ENCODE measurements at regions not wholly inside any gene's neighbourhood (a gene's known extent, or its start where the extent isn't known, plus 50 kb on each side); places are given as distances from the start of the nearest gene placed in this dataset.
A peak's percentile ranks its signal among the peaks of the same experiment; 100 is the strongest.
"Not testable (repeated sequence)": the region's sequence is repeated elsewhere in the genome, so short reads cannot be mapped to it uniquely, and the experiment has no call there.

- DNase-seq (ENCODE audit: low read depth in 2 of 2, low spot score in 1 of 2) = not testable (repeated sequence)
These were observed 66.3 kb downstream of the FAM72C start for GRCh38 chr1:143905214-143906179.

GRCh38 chr1:143904622-143904979 is 67.2 kb downstream of the FAM72C start:
- DNase-seq (ENCODE audit: low read depth in 2 of 2, low spot score in 1 of 2) = not testable (repeated sequence)

- not testable (repeated sequence) for DNase-seq (ENCODE audit: low read depth in 2 of 2, low spot score in 1 of 2)
These were observed 67.7 kb downstream of the FAM72C start for GRCh38 chr1:143903899-143904621.

- not testable (repeated sequence) for DNase-seq (ENCODE audit: low read depth in 2 of 2, low spot score in 1 of 2)
These were observed 75.4 kb downstream of the FAM72C start for GRCh38 chr1:143896377-143896776.

GRCh38 chr1:143884932-143885574 is 86.7 kb downstream of the FAM72C start:
- peak; percentile 34 to 46 for DNase-seq (ENCODE audit: low read depth in 2 of 2, low spot score in 1 of 2)

- DNase-seq (ENCODE audit: low read depth in 2 of 2, low spot score in 1 of 2) = peak in 1 of 2 donors; percentile 10
These were observed 87.3 kb downstream of the FAM72C start for GRCh38 chr1:143884532-143884931.

- not testable (repeated sequence) for DNase-seq (ENCODE audit: low read depth in 2 of 2, low spot score in 1 of 2)
These were observed 91.8 kb downstream of the FAM72C start for GRCh38 chr1:143879757-143880536.

- not testable (repeated sequence) for DNase-seq (ENCODE audit: low read depth in 2 of 2, low spot score in 1 of 2)
These were observed 95.8 kb downstream of the FAM72C start for GRCh38 chr1:143875947-143876346.

GRCh38 chr1:143874625-143875024 is 97.2 kb downstream of the FAM72C start:
- not testable (repeated sequence) for DNase-seq (ENCODE audit: low read depth in 2 of 2, low spot score in 1 of 2)

GRCh38 chr1:143873650-143874049 is 98.1 kb downstream of the FAM72C start:
- not testable (repeated sequence) for DNase-seq (ENCODE audit: low read depth in 2 of 2, low spot score in 1 of 2)

- not testable (repeated sequence) for DNase-seq (ENCODE audit: low read depth in 2 of 2, low spot score in 1 of 2)
These were observed 101.4 kb downstream of the FAM72C start for GRCh38 chr1:143870388-143870787.

GRCh38 chr1:143867590-143868220 is 104.1 kb downstream of the FAM72C start:
- not testable (repeated sequence) for DNase-seq (ENCODE audit: low read depth in 2 of 2, low spot score in 1 of 2)

GRCh38 chr1:143863901-143864520 is 107.8 kb downstream of the FAM72C start:
- not testable (repeated sequence) for DNase-seq (ENCODE audit: low read depth in 2 of 2, low spot score in 1 of 2)

- not testable (repeated sequence) for DNase-seq (ENCODE audit: low read depth in 2 of 2, low spot score in 1 of 2)
These were observed 109.1 kb downstream of the FAM72C start for GRCh38 chr1:143862722-143863121.

GRCh38 chr1:143861306-143861705 is 110.5 kb downstream of the FAM72C start:
- not testable (repeated sequence) for DNase-seq (ENCODE audit: low read depth in 2 of 2, low spot score in 1 of 2)

GRCh38 chr1:143855867-143856266 is 115.9 kb downstream of the FAM72C start:
- DNase-seq (ENCODE audit: low read depth in 2 of 2, low spot score in 1 of 2) = not testable (repeated sequence)

GRCh38 chr1:143854069-143854468 is 117.7 kb downstream of the FAM72C start:
- DNase-seq (ENCODE audit: low read depth in 2 of 2, low spot score in 1 of 2) = not testable (repeated sequence)

GRCh38 chr1:143850637-143851036 is 121.1 kb downstream of the FAM72C start:
- not testable (repeated sequence) for DNase-seq (ENCODE audit: low read depth in 2 of 2, low spot score in 1 of 2)

- DNase-seq (ENCODE audit: low read depth in 2 of 2, low spot score in 1 of 2) = not testable (repeated sequence)
These were observed 122.9 kb downstream of the FAM72C start for GRCh38 chr1:143848859-143849258.

GRCh38 chr1:143845193-143845592 is 126.6 kb downstream of the FAM72C start:
- DNase-seq (ENCODE audit: low read depth in 2 of 2, low spot score in 1 of 2) = not testable (repeated sequence)

Measured in stimulated activated CD8-positive, alpha-beta memory T cell treated with anti-CD3 and anti-CD28 coated beads, Interleukin-4, amount 100 ng/mL, for 1 hour (primary cell).